Activated CD4-positive, alpha-beta memory T cell treated with anti-CD3 and anti-CD28 coated beads, Interleukin-2, amount 10 ng/mL, durations not matched to agents 7 days and 5 days (primary cell): ENCODE measurements at regions not wholly inside any gene's neighbourhood (a gene's known extent, or its start where the extent isn't known, plus 50 kb on each side); places are given as distances from the start of the nearest gene placed in this dataset.
A peak's percentile ranks its signal among the peaks of the same experiment; 100 is the strongest.

Source experiments
- CTCF ChIA-PET: fragments of 350-600 bp; sonication (Branson Sonifier 250); formaldehyde crosslinking; loops from one replicate; lab custom pipeline; 2021; ENCODE audit warnings: antibody characterized with exemption, inconsistent platforms; lab: Charles Lee
- POLR2A ChIA-PET: fragments of 350-600 bp; sonication (Branson Sonifier 250); formaldehyde crosslinking; loops from one replicate; lab custom pipeline; 2021; ENCODE audit warnings: antibody characterized with exemption; lab: Charles Lee
- DNase-seq: peaks from one replicate; pipeline ENCODE4 v3.0.0-alpha.2; 2020
- H3K27ac Mint-ChIP-seq: one replicate; pipeline ENCODE4 v1.8.0; 2021; ENCODE audit warnings: mild to moderate bottlenecking, mixed read lengths
- H3K27me3 Mint-ChIP-seq: one replicate; pipeline ENCODE4 v1.8.0; 2021; ENCODE audit warnings: mixed read lengths
- H3K36me3 Mint-ChIP-seq: one replicate; pipeline ENCODE4 v1.8.0; 2021; ENCODE audit warnings: low read depth, mixed read lengths
- H3K4me1 Mint-ChIP-seq: one replicate; pipeline ENCODE4 v1.8.0; 2021; ENCODE audit warnings: mixed read lengths
- H3K4me3 Mint-ChIP-seq: one replicate; pipeline ENCODE4 v1.8.0; 2021; ENCODE audit warnings: mild to moderate bottlenecking, mixed read lengths
- H3K9me3 Mint-ChIP-seq: one replicate; pipeline ENCODE4 v1.8.0; 2021; ENCODE audit warnings: mixed read lengths

- no peak overlapping the region for H3K4me3 Mint-ChIP-seq
- DNase-seq: no peak
- POLR2A ChIA-PET: no interaction called here
- CTCF ChIA-PET: no interaction called here
- H3K27ac Mint-ChIP-seq: no peak overlapping the region
- H3K36me3 Mint-ChIP-seq: no peaks in the 10 kb centered on the region
- H3K4me1 Mint-ChIP-seq: peaks cover 6% of the 10 kb centered on the region
- H3K27me3 Mint-ChIP-seq: peaks cover 13% of the 10 kb centered on the region
- H3K9me3 Mint-ChIP-seq: no peaks in the 10 kb centered on the region
Measured at GRCh38 chr17:34820922-34821321, 140.3 kb downstream of the CCT6B start.

- H3K36me3 Mint-ChIP-seq: no peaks in the 10 kb centered on the region
- POLR2A ChIA-PET: no interaction called here
- CTCF ChIA-PET: no interaction called here
- H3K9me3 Mint-ChIP-seq: no peaks in the 10 kb centered on the region
- H3K27ac Mint-ChIP-seq: no peak overlapping the region
- H3K4me3 Mint-ChIP-seq: no peak overlapping the region
- peaks cover 13% of the 10 kb centered on the region for H3K27me3 Mint-ChIP-seq
- peaks cover 6% of the 10 kb centered on the region for H3K4me1 Mint-ChIP-seq
- DNase-seq: no peak
Measured at GRCh38 chr17:34820248-34820801, 140.9 kb downstream of the CCT6B start.

- CTCF ChIA-PET: no interaction called here
- POLR2A ChIA-PET: no interaction called here
- no peak overlapping the region for H3K27ac Mint-ChIP-seq
- H3K9me3 Mint-ChIP-seq: no peaks in the 10 kb centered on the region
- H3K36me3 Mint-ChIP-seq: no peaks in the 10 kb centered on the region
- H3K4me3 Mint-ChIP-seq: no peak overlapping the region
- H3K4me1 Mint-ChIP-seq: peaks cover 6% of the 10 kb centered on the region
- no peak for DNase-seq
- peaks cover 9% of the 10 kb centered on the region for H3K27me3 Mint-ChIP-seq
Measured at GRCh38 chr17:34817252-34818035, 143.8 kb downstream of the CCT6B start.

- ChIA-PET POLR2A (no interaction called here), CTCF (no interaction called here)
- peaks cover 6% of the 10 kb centered on the region for H3K4me1 Mint-ChIP-seq
- no peaks in the 10 kb centered on the region for H3K9me3 Mint-ChIP-seq
- H3K27ac Mint-ChIP-seq: no peak overlapping the region
- DNase-seq: no peak
- H3K4me3 Mint-ChIP-seq: no peak overlapping the region
- peaks cover 9% of the 10 kb centered on the region for H3K27me3 Mint-ChIP-seq
- no peaks in the 10 kb centered on the region for H3K36me3 Mint-ChIP-seq
Measured at GRCh38 chr17:34816848-34817247, 144.4 kb downstream of the CCT6B start.

- H3K27me3 Mint-ChIP-seq: peaks cover 3% of the 10 kb centered on the region
- H3K4me1 Mint-ChIP-seq: no peaks in the 10 kb centered on the region
- H3K9me3 Mint-ChIP-seq: no peaks in the 10 kb centered on the region
- H3K27ac Mint-ChIP-seq: no peak overlapping the region
- POLR2A ChIA-PET: no interaction called here
- CTCF ChIA-PET: no interaction called here
- no peak for DNase-seq
- no peak overlapping the region for H3K4me3 Mint-ChIP-seq
- no peaks in the 10 kb centered on the region for H3K36me3 Mint-ChIP-seq
Measured at GRCh38 chr17:34813290-34813689, 148.0 kb downstream of the CCT6B start.

GRCh38 chr17:34811561-34811960 lies 149.7 kb downstream of the CCT6B start:
- Mint-ChIP-seq H3K27ac (no peak overlapping the region), H3K27me3 (peaks cover 3% of the 10 kb centered on the region), H3K4me1 (no peaks in the 10 kb centered on the region), H3K9me3 (no peaks in the 10 kb centered on the region), H3K4me3 (no peak overlapping the region), H3K36me3 (no peaks in the 10 kb centered on the region)
- ChIA-PET POLR2A (no interaction called here), CTCF (no interaction called here)
- no peak for DNase-seq

GRCh38 chr17:34800661-34801060 lies 160.6 kb downstream of the CCT6B start:
- ChIA-PET POLR2A (no interaction called here), CTCF (no interaction called here)
- no peaks in the 10 kb centered on the region for H3K9me3 Mint-ChIP-seq
- H3K27me3 Mint-ChIP-seq: peaks cover 2% of the 10 kb centered on the region
- H3K36me3 Mint-ChIP-seq: no peaks in the 10 kb centered on the region
- no peak overlapping the region for H3K27ac Mint-ChIP-seq
- no peak overlapping the region for H3K4me3 Mint-ChIP-seq
- no peak for DNase-seq
- no peaks in the 10 kb centered on the region for H3K4me1 Mint-ChIP-seq

- CTCF ChIA-PET: no interaction called here
- POLR2A ChIA-PET: no interaction called here
- H3K27me3 Mint-ChIP-seq: no peaks in the 10 kb centered on the region
Measured at GRCh38 chr17:34799751-34800150, 161.5 kb downstream of the CCT6B start.

GRCh38 chr17:34798581-34798980 lies 162.7 kb downstream of the CCT6B start:
- no peaks in the 10 kb centered on the region for H3K4me1 Mint-ChIP-seq
- peaks cover under 1% of the 10 kb centered on the region for H3K27me3 Mint-ChIP-seq
- no peak for DNase-seq
- POLR2A ChIA-PET: no interaction called here
- no peaks in the 10 kb centered on the region for H3K9me3 Mint-ChIP-seq
- CTCF ChIA-PET: no interaction called here
- H3K4me3 Mint-ChIP-seq: no peak overlapping the region
- H3K27ac Mint-ChIP-seq: no peak overlapping the region
- no peaks in the 10 kb centered on the region for H3K36me3 Mint-ChIP-seq

More at GRCh38 chr17:34799751-34800150, 161.5 kb downstream of the CCT6B start:
- no peak overlapping the region for H3K27ac Mint-ChIP-seq
- no peaks in the 10 kb centered on the region for H3K9me3 Mint-ChIP-seq
- H3K4me3 Mint-ChIP-seq: no peak overlapping the region
- no peaks in the 10 kb centered on the region for H3K36me3 Mint-ChIP-seq
- no peaks in the 10 kb centered on the region for H3K4me1 Mint-ChIP-seq
- no peak for DNase-seq

GRCh38 chr17:34797720-34798119 lies 163.5 kb downstream of the CCT6B start:
- CTCF ChIA-PET: no interaction called here
- H3K4me3 Mint-ChIP-seq: no peak overlapping the region
- peak; percentile 26 for DNase-seq
- peaks cover 2% of the 10 kb centered on the region for H3K27me3 Mint-ChIP-seq
- no peaks in the 10 kb centered on the region for H3K4me1 Mint-ChIP-seq
- H3K36me3 Mint-ChIP-seq: no peaks in the 10 kb centered on the region
- POLR2A ChIA-PET: no interaction called here
- no peak overlapping the region for H3K27ac Mint-ChIP-seq
- no peaks in the 10 kb centered on the region for H3K9me3 Mint-ChIP-seq

- H3K27ac Mint-ChIP-seq: no peak overlapping the region
- no peaks in the 10 kb centered on the region for H3K9me3 Mint-ChIP-seq
- DNase-seq: no peak
- H3K4me1 Mint-ChIP-seq: no peaks in the 10 kb centered on the region
- ChIA-PET CTCF (no interaction called here), POLR2A (no interaction called here)
- H3K4me3 Mint-ChIP-seq: no peak overlapping the region
- H3K36me3 Mint-ChIP-seq: no peaks in the 10 kb centered on the region
- peaks cover 5% of the 10 kb centered on the region for H3K27me3 Mint-ChIP-seq
Measured at GRCh38 chr17:34793231-34793908, 167.9 kb downstream of the CCT6B start.

- Mint-ChIP-seq H3K9me3 (no peaks in the 10 kb centered on the region), H3K4me3 (no peak overlapping the region), H3K27me3 (peaks cover 5% of the 10 kb centered on the region), H3K27ac (no peak overlapping the region), H3K4me1 (no peaks in the 10 kb centered on the region), H3K36me3 (no peaks in the 10 kb centered on the region)
- ChIA-PET POLR2A (no interaction called here), CTCF (no interaction called here)
- no peak for DNase-seq
Measured at GRCh38 chr17:34788696-34789095, 172.6 kb downstream of the CCT6B start.

GRCh38 chr17:34784526-34784925 lies 176.7 kb downstream of the CCT6B start:
- Mint-ChIP-seq H3K4me3 (no peak overlapping the region), H3K27ac (no peak overlapping the region), H3K36me3 (no peaks in the 10 kb centered on the region), H3K27me3 (no peaks in the 10 kb centered on the region), H3K9me3 (peaks cover 3% of the 10 kb centered on the region), H3K4me1 (no peaks in the 10 kb centered on the region)
- POLR2A ChIA-PET: no interaction called here
- CTCF ChIA-PET: no interaction called here
- DNase-seq: no peak
